Kidney (tissue), 13 donors: ENCODE measurements at regions not wholly inside any gene's neighbourhood (a gene's known extent, or its start where the extent isn't known, plus 50 kb on each side); places are given as distances from the start of the nearest gene placed in this dataset.

Experiments
- DNase-seq, 5 donors: peaks; one replicate each; pipeline ENCODE4 v3.0.0-alpha.2; 2013 to 2020
- FAIRE-seq: peaks from 2 replicates; lab custom pipeline; 2012; peaks lifted over from hg19 to GRCh38; lab: Jason Lieb, UNC
- H3K27ac ChIP-seq, 2 donors: one replicate each; pipeline ENCODE4 v1.7.0; 2013; ENCODE audit warnings: low read depth in 2 of 2, low read length in 2 of 2, inconsistent platforms in 1 of 2
- H3K27me3 ChIP-seq: one replicate; pipeline ENCODE4 v1.7.1; 2013; ENCODE audit warnings: low read length, inconsistent platforms; ENCODE audit not compliant: control insufficient read depth, insufficient read depth
- H3K36me3 ChIP-seq, 3 donors: one replicate each; pipeline versions ENCODE4 v1.7.0 to v1.7.1; 2013; ENCODE audit warnings: low read length in 3 of 3, control low read depth in 1 of 3, inconsistent platforms in 1 of 3; ENCODE audit not compliant: insufficient read depth in 3 of 3, control insufficient read depth in 2 of 3
- H3K4me1 ChIP-seq, 3 donors: one replicate each; pipeline versions ENCODE4 v1.7.0 to v1.7.1; 2013; ENCODE audit warnings: low read length in 3 of 3, inconsistent platforms in 1 of 3, low read depth in 1 of 3; ENCODE audit not compliant: control insufficient read depth in 2 of 3, insufficient read depth in 2 of 3
- H3K4me3 ChIP-seq, 3 donors: one replicate each; pipeline versions ENCODE4 v1.7.0 to v1.8.1; 2013; ENCODE audit warnings: low read length in 3 of 3, control low read depth in 1 of 3, inconsistent platforms in 1 of 3
- H3K9ac ChIP-seq, 3 donors: one replicate each; pipeline versions ENCODE4 v1.7.0 to v1.7.1; 2013; ENCODE audit warnings: low read length in 3 of 3, control low read depth in 1 of 3, inconsistent platforms in 1 of 3
- H3K9me3 ChIP-seq, 3 donors: one replicate each; pipeline versions ENCODE4 v1.7.0 to v1.7.1; 2013; ENCODE audit warnings: low read length in 3 of 3, control low read depth in 1 of 3, inconsistent platforms in 1 of 3; ENCODE audit not compliant: control insufficient read depth in 2 of 3, insufficient read depth in 1 of 3
- CTCF ChIP-seq: IDR thresholded peaks from 3 replicates; pipeline ENCODE4 v1.5.1; 2012; ENCODE audit warnings: mild to moderate bottlenecking, moderate library complexity, borderline replicate concordance; ENCODE audit not compliant: insufficient read depth; ENCODE audit errors: extremely low read depth
- intact Hi-C: fragments of 100-400 bp; cut with DNase I; formaldehyde crosslinking; loops from one replicate; pipeline ENCODE4 v1.11.1; 2022
- donor health status: control.
- donor health status: control.
- donor health status: control.
- donor health status: control.
- donor health status: control.
- donor health status: DM: yes; HTN: yes; CAD: no.
- donor health status: Normal renal cell carcinoma (clear cell type).

- Histone ChIP-seq H3K9ac (no peak overlapping the region), H3K9me3 (no peaks in the 10 kb centered on the region), H3K4me3 (no peak overlapping the region), H3K27me3 (no peaks in the 10 kb centered on the region), H3K36me3 (no peaks in the 10 kb centered on the region), H3K27ac (no peak overlapping the region), H3K4me1 (no peaks in the 10 kb centered on the region)
- FAIRE-seq (no peak), DNase-seq (no peak)
- TF ChIP-seq CTCF = no peak
- intact Hi-C loops = no loop called here
These were observed 305.3 kb upstream of the OR4E1 start for GRCh38 chr14:21978999-21979314.

GRCh38 chr14:21978184-21978998 is 304.8 kb upstream of the OR4E1 start:
- FAIRE-seq = no peak
- TF ChIP-seq CTCF = peak; percentile 56
- intact Hi-C loops = no loop called here
- Histone ChIP-seq H3K9ac (no peak overlapping the region), H3K4me3 (no peak overlapping the region), H3K36me3 (no peaks in the 10 kb centered on the region), H3K9me3 (no peaks in the 10 kb centered on the region), H3K4me1 (no peaks in the 10 kb centered on the region), H3K27ac (no peak overlapping the region), H3K27me3 (no peaks in the 10 kb centered on the region)
- DNase-seq = peak in 2 of 5 donors; percentile 12 to 37

GRCh38 chr14:21974741-21975140 is 301.1 kb upstream of the OR4E1 start:
- H3K36me3 ChIP-seq = no peaks in the 10 kb centered on the region
- DNase-seq (no peak), FAIRE-seq (no peak)
- no peak overlapping the region for H3K9ac ChIP-seq
- no peak for TF ChIP-seq CTCF
- H3K9me3 ChIP-seq = no peaks in the 10 kb centered on the region
- intact Hi-C loops = no loop called here
- no peak overlapping the region for H3K27ac ChIP-seq
- no peak overlapping the region for H3K4me3 ChIP-seq
- H3K4me1 ChIP-seq = no peaks in the 10 kb centered on the region
- no peaks in the 10 kb centered on the region for H3K27me3 ChIP-seq
